ENCODE measurements at regions not wholly inside any gene's neighbourhood (a gene's known extent, or its start where the extent isn't known, plus 50 kb on each side); places are given as distances from the start of the nearest gene placed in this dataset.

GRCh38 chr1:71193153-71193552 lies 112.3 kb upstream of the ZRANB2 start:
- TF ChIP-seq POLR2A (IDR thresholded peaks at IDR 0.05) (no peak), CTCF (IDR thresholded peaks at IDR 0.05) (no peak), POLR2AphosphoS5 (IDR thresholded peaks at IDR 0.05) (no peak)
